HFF-Myc (cell line): ENCODE measurements at regions not wholly inside any gene's neighbourhood (a gene's known extent, or its start where the extent isn't known, plus 50 kb on each side); places are given as distances from the start of the nearest gene placed in this dataset.

Experiments used
- DNase-seq: peaks from one replicate; pipeline ENCODE4 v3.0.0-alpha.2; 2011; ENCODE audit warnings: low read depth; ENCODE audit errors: extremely low read depth
- H3K4me3 ChIP-seq: replicated peaks from 2 replicates; pipeline ENCODE4 v1.5.1; 2011; ENCODE audit warnings: low read depth, mild to moderate bottlenecking, control low read depth, low read length
- TF ChIP-seq, protein P1 (sequence below): IDR thresholded peaks from 2 replicates; pipeline ENCODE4 v1.5.1; 2012; ENCODE audit warnings: mild to moderate bottlenecking, low read depth, low read length, control low read depth; ENCODE audit errors: missing control alignments

- TF ChIP-seq, protein P1, sequence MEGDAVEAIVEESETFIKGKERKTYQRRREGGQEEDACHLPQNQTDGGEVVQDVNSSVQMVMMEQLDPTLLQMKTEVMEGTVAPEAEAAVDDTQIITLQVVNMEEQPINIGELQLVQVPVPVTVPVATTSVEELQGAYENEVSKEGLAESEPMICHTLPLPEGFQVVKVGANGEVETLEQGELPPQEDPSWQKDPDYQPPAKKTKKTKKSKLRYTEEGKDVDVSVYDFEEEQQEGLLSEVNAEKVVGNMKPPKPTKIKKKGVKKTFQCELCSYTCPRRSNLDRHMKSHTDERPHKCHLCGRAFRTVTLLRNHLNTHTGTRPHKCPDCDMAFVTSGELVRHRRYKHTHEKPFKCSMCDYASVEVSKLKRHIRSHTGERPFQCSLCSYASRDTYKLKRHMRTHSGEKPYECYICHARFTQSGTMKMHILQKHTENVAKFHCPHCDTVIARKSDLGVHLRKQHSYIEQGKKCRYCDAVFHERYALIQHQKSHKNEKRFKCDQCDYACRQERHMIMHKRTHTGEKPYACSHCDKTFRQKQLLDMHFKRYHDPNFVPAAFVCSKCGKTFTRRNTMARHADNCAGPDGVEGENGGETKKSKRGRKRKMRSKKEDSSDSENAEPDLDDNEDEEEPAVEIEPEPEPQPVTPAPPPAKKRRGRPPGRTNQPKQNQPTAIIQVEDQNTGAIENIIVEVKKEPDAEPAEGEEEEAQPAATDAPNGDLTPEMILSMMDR: no peak
- DNase-seq: no peak
- no peak overlapping the region for H3K4me3 ChIP-seq
These were observed 995.3 kb upstream of the PHF14 start for GRCh38 chr7:9978106-9979064.

DNA sequence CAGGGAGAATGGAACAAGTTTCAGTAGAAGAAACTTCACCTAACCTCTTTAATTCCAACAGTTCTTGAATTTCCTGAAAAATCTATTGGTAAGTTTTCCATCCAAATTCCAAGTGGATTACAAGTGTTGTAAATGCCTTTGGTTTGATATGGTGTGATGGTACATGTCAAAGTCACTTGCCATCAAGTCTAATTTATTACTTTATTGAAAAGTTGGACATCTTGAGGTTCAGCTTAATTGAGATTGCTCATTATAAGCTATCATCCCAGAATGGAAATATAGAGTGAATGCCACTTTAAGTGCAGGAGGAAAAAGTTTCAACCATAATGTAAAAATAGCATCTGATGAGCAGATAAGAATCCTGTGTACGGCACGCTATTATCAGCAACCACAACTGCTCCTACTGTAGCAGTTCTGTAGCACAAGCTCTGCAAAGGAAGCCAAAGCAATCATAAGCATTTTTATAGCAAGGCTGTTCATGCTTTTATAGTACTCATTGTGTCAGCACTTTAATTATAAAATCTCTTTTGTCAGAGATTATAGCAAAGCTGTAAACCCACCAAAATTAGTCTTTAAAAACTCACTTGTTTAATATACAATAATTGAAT, 991.8 kb upstream of the PHF14 start:
- no peak overlapping the region for H3K4me3 ChIP-seq
- DNase-seq: no peak
- TF ChIP-seq, protein P1: no peak

DNA sequence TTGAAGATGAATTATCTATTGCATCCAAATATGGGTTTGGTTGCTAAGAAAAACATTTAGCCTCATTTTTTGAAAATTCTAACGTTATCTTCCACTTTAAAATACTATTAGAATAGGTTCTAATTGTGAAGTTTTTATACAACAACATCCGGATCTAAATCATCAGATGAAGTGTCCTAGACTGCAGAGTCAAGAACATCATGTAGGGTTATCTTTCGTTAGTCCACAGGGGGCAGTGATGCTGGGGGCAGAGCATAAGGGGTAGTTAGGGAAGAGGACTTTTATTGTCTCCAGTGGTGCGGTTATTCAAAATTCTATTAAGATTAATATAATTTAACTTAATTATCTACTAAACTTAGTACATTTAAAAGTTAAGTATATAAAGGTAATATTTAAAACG, 990.6 kb upstream of the PHF14 start:
- no peak for DNase-seq
- H3K4me3 ChIP-seq: no peak overlapping the region
- TF ChIP-seq, protein P1: no peak

GRCh38 chr7:10015687-10016086, 958.0 kb upstream of the PHF14 start:
- TF ChIP-seq, protein P1: no peak
- DNase-seq: no peak
- no peak overlapping the region for H3K4me3 ChIP-seq

DNA sequence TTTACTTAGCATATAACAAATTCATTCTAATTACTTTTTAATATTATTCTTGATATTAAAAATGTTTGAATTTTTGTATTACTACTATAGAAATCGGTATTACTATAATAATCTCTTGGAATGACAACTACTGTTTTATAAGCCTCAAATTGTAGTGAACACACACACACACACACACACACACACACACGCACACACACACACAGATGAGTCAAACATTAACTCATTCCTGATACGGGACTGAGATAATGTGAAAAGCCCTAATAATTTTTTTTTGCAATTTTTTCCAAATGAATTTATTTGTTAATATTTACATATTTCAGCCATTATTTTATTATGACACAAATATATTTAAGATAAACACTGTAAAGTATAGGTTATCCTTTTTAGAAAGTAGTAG, 951.2 kb upstream of the PHF14 start:
- no peak for DNase-seq
- no peak overlapping the region for H3K4me3 ChIP-seq
- TF ChIP-seq, protein P1: no peak

- H3K4me3 ChIP-seq: no peak overlapping the region
- TF ChIP-seq, protein P1: no peak
- DNase-seq: no peak
These were observed 950.7 kb upstream of the PHF14 start for GRCh38 chr7:10022957-10023356.
